ENCODE measurements at regions not wholly inside any gene's neighbourhood (a gene's known extent, or its start where the extent isn't known, plus 50 kb on each side); places are given as distances from the start of the nearest gene placed in this dataset.

DNA sequence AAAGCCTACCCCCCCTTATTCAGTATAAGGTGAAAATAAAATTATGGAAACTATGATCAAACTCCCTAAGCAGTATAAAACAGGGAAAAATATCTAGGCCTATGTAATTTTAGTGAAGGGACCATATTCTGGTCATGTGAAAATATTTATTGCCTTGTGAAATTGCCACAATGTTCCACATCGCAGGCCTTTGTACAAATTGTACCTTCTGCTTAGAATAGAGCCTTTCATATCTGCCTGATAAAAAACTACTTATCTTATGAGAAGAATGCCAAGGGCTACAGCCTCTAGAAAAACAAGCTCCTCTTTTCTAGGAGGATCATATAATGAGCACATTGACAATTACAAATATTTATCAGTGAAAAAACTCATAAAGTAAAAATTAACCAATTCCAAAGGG is 1280.0 kb downstream of the EFNB2 start:
- CTCF ChIA-PET = no interaction called here
- no peak for DNase-seq
- H3K36me3 Mint-ChIP-seq (ENCODE audit: low read depth) = no peaks in the 10 kb centered on the region
- H3K4me3 Mint-ChIP-seq = no peak overlapping the region
- H3K27ac Mint-ChIP-seq = no peak overlapping the region
- POLR2A ChIA-PET = no interaction called here
- H3K9me3 Mint-ChIP-seq = no peaks in the 10 kb centered on the region
- no peaks in the 10 kb centered on the region for H3K27me3 Mint-ChIP-seq
- H3K4me1 Mint-ChIP-seq = no peaks in the 10 kb centered on the region

DNA sequence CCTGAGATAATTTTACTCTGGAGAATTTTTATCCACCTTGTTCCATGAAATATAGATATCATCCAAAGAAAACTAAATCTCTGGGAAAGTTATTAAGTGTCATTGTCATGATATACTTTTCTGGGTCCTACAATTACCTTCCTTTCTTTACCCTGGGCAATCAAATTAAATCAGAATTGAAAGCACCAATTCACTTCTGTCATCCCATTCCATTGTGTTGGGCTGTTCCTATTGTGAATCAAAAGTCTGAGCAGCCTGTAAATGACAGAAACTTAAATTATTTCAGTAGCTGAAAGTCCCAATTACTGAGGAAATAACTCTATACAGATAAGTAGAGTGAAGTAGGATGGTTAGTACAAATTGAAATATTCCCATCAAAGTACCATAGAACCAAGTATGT is 1284.2 kb downstream of the EFNB2 start:
- POLR2A ChIA-PET = no interaction called here
- no peaks in the 10 kb centered on the region for H3K4me1 Mint-ChIP-seq
- no peaks in the 10 kb centered on the region for H3K9me3 Mint-ChIP-seq
- H3K36me3 Mint-ChIP-seq (ENCODE audit: low read depth) = no peaks in the 10 kb centered on the region
- CTCF ChIA-PET = no interaction called here
- H3K27me3 Mint-ChIP-seq = no peaks in the 10 kb centered on the region
- H3K4me3 Mint-ChIP-seq = no peak overlapping the region
- H3K27ac Mint-ChIP-seq = no peak overlapping the region
- no peak for DNase-seq

DNA sequence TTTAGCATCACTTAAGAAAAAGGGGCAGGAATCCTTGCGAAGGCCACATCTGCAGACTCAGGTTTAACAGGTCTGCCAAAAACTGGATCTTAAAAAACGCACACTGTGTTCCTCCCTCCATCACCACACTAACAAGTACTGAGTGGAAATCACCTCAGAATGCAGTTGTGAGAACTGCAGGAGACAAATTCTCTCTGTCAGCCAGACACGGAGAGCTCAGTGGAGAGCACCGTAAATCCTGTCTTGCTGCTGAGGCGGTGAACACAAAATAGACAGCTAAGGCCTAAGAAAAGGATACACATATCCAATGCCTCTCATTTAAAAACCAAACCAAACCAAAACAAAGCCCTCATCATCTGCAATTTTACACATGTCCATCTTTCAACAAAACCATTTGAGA is 1287.6 kb downstream of the EFNB2 start:
- Mint-ChIP-seq H3K9me3 (no peaks in the 10 kb centered on the region), H3K4me3 (no peak overlapping the region)
- DNase-seq = no peak

DNA sequence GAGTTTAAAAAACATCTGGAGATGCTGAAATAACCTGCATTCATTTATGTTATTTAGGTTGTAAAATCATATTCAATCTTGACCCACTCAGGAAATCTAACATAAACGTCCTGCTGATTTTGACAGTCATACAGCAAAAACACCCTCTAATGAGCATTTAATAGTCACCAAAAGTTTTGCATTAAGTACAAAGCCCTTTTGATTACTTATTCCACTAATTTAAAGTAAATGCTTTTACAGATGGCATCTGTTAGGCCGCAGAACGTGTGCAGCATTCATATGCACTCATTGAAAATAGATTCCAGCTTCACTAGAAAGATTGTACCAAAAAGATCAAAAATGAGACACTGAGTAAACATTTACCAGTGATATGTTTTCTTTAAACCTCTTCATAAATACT is 1295.1 kb downstream of the EFNB2 start:
- no peak for DNase-seq
- H3K4me3 Mint-ChIP-seq = no peak overlapping the region
- H3K36me3 Mint-ChIP-seq (ENCODE audit: low read depth) = no peaks in the 10 kb centered on the region
- POLR2A ChIA-PET = no interaction called here
- no peaks in the 10 kb centered on the region for H3K4me1 Mint-ChIP-seq
- CTCF ChIA-PET = no interaction called here
- no peak overlapping the region for H3K27ac Mint-ChIP-seq
- no peaks in the 10 kb centered on the region for H3K27me3 Mint-ChIP-seq
- no peaks in the 10 kb centered on the region for H3K9me3 Mint-ChIP-seq

More for the DNA sequence above, 1287.6 kb downstream of the EFNB2 start:
- Mint-ChIP-seq H3K36me3 (ENCODE audit: low read depth) (no peaks in the 10 kb centered on the region), H3K27ac (no peak overlapping the region), H3K27me3 (no peaks in the 10 kb centered on the region), H3K4me1 (no peaks in the 10 kb centered on the region)
- ChIA-PET CTCF (no interaction called here), POLR2A (no interaction called here)

DNA sequence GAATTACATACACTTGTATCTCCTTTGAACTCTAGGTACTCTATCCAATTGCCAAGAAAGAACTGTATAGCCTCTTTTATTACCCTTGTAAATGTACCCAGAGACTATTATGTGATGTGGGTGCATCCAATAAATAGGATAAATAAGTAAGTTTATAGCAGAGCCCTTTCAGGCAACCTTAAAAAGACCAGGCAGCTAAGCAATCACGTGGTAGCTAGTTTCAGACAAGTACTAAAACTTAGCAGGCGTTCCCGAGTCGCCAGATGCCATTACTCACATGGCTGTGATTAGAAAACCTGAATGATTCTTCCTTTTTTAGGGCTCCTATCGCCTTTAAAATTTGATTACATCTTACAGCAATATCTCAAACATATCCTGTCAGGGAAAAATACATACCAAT is 1303.0 kb downstream of the EFNB2 start:
- no peak for DNase-seq
- H3K4me1 Mint-ChIP-seq = no peaks in the 10 kb centered on the region
- POLR2A ChIA-PET = no interaction called here
- H3K36me3 Mint-ChIP-seq (ENCODE audit: low read depth) = no peaks in the 10 kb centered on the region
- CTCF ChIA-PET = no interaction called here
- no peaks in the 10 kb centered on the region for H3K9me3 Mint-ChIP-seq
- H3K27ac Mint-ChIP-seq = no peak overlapping the region
- H3K4me3 Mint-ChIP-seq = no peak overlapping the region
- H3K27me3 Mint-ChIP-seq = no peaks in the 10 kb centered on the region

DNA sequence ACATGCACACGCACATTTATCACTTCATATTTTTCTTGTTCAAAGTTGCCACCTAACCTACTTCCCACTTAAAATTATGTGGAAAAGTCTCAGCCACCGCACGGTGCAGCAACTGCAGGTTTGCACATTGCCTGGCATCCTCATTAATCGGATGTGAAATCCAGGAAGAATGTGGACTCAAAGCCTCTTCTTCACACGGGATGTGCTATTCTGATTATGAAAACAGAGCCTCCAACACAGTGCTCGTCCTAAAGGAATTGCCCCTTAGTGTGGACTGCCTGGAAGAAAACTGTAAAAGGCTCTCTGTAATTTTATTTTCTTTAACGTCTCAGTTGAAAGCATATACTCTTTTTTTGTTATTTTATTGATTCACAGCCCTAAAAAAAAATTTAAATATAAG is 1303.5 kb downstream of the EFNB2 start:
- no peaks in the 10 kb centered on the region for H3K36me3 Mint-ChIP-seq (ENCODE audit: low read depth)
- H3K4me3 Mint-ChIP-seq = no peak overlapping the region
- no peak for DNase-seq
- H3K27me3 Mint-ChIP-seq = no peaks in the 10 kb centered on the region
- no peaks in the 10 kb centered on the region for H3K4me1 Mint-ChIP-seq
- ChIA-PET CTCF (no interaction called here), POLR2A (no interaction called here)
- H3K27ac Mint-ChIP-seq = no peak overlapping the region
- no peaks in the 10 kb centered on the region for H3K9me3 Mint-ChIP-seq

DNA sequence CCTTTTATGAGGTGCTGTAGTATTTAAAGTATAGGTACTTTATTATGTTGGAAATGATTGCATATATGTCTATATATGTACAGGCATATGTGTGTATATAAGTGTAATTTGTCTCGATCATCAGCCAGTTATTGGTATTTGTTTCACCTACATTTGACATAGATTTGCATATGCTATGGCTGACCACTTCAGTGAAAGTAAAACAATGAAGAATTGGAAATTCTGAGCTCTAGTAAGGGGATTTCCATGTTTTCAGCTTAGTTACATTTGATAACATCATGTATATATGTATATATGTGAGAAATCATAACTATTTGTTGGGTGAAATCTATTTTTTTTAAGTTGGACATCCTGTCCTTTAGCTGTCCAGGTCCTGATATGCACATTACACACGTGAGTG is 1303.9 kb downstream of the EFNB2 start:
- CTCF ChIA-PET = no interaction called here
- H3K9me3 Mint-ChIP-seq = no peaks in the 10 kb centered on the region
- DNase-seq = no peak
- no peaks in the 10 kb centered on the region for H3K36me3 Mint-ChIP-seq (ENCODE audit: low read depth)
- no peaks in the 10 kb centered on the region for H3K27me3 Mint-ChIP-seq
- H3K4me3 Mint-ChIP-seq = no peak overlapping the region
- POLR2A ChIA-PET = no interaction called here
- no peaks in the 10 kb centered on the region for H3K4me1 Mint-ChIP-seq
- H3K27ac Mint-ChIP-seq = no peak overlapping the region

DNA sequence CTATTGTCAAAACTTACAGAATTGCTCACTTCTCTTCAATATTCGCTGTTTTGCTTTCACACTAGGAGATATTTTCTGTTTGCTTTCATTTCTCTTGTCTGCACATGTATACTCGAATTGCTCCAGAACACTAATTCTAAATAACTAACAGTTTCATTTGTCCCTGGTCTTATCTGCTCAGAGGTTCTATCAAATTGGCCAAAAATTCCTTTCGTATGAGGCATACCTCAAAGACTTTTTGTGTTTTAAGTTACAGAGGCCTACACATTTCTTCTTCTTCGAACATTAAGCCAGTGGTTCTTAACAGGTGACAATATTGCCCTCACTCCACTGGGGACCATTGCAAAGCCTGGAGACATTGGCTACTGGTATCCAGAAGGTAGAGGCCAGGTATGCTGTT is 1314.6 kb downstream of the EFNB2 start:
- H3K4me3 Mint-ChIP-seq = no peak overlapping the region
- no peaks in the 10 kb centered on the region for H3K27me3 Mint-ChIP-seq
- ChIA-PET POLR2A (no interaction called here), CTCF (no interaction called here)
- no peak overlapping the region for H3K27ac Mint-ChIP-seq
- no peak for DNase-seq
- no peaks in the 10 kb centered on the region for H3K4me1 Mint-ChIP-seq
- H3K9me3 Mint-ChIP-seq = no peaks in the 10 kb centered on the region
- H3K36me3 Mint-ChIP-seq (ENCODE audit: low read depth) = no peaks in the 10 kb centered on the region

DNA sequence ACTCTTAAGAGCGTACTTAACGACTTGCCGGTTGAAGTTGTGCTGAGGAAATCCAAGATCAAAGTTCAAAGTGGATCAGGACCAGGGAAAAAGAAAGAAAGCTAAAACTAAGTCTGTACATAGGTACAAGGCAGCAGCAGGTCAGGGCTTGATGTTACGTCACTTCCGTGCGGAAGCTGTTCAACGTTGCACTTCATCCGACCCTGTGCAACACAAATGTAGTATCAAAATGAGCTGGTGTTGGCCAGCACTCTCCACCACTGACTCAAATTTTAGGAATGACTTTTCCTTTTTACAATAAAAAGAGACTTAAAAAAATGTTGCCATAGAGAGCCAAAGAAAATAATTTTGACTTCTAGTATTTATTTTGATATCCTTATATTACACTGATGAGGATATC is 1315.4 kb downstream of the EFNB2 start:
- no peaks in the 10 kb centered on the region for H3K27me3 Mint-ChIP-seq
- no peak overlapping the region for H3K27ac Mint-ChIP-seq
- no peak for DNase-seq
- ChIA-PET POLR2A (no interaction called here), CTCF (no interaction called here)
- H3K4me1 Mint-ChIP-seq = no peaks in the 10 kb centered on the region
- no peak overlapping the region for H3K4me3 Mint-ChIP-seq
- H3K36me3 Mint-ChIP-seq (ENCODE audit: low read depth) = no peaks in the 10 kb centered on the region
- no peaks in the 10 kb centered on the region for H3K9me3 Mint-ChIP-seq

DNA sequence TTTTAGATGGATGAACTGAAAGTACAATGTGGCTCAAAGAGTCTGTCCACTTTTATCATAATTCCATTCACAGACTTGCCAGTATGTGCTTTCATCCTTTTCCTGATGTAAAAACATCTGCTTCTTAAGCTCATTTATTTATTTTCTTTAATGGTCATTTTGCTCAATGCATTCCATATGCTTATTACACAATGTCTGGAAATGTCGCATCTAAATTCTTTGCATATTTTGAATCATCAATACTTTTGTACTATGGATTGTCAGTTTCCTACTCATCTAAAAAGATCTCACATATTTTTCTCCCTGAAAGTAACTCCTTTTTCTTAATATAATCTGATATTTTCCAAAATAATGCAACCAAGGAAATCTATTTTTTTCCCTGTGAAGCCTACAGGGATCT is 1315.8 kb downstream of the EFNB2 start:
- H3K4me3 Mint-ChIP-seq = no peak overlapping the region
- ChIA-PET POLR2A (no interaction called here), CTCF (no interaction called here)
- H3K9me3 Mint-ChIP-seq = no peaks in the 10 kb centered on the region
- no peak overlapping the region for H3K27ac Mint-ChIP-seq
- H3K27me3 Mint-ChIP-seq = no peaks in the 10 kb centered on the region
- no peaks in the 10 kb centered on the region for H3K4me1 Mint-ChIP-seq
- H3K36me3 Mint-ChIP-seq (ENCODE audit: low read depth) = no peaks in the 10 kb centered on the region
- no peak for DNase-seq

DNA sequence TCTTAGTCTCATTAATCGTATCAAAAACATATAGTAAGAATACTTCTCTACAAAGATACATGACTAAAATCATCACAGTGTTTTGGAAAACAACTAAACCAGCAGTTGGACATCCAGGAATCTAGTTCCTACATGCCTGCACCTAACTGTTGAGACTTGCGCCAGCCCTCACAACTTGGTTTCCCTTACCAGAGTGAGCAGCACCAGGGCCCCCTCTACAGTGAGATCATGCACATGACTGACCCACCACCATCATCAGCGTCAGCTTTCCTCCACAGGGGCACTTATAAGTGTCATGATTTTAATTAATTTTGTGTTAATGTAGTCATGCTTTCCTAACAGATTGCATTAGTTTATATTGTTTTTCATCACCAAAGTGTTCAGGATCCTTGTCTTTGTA is 1322.0 kb downstream of the EFNB2 start:
- POLR2A ChIA-PET = no interaction called here
- H3K4me3 Mint-ChIP-seq = no peak overlapping the region
- no peaks in the 10 kb centered on the region for H3K9me3 Mint-ChIP-seq
- H3K27ac Mint-ChIP-seq = no peak overlapping the region
- DNase-seq = no peak
- CTCF ChIA-PET = no interaction called here
- no peaks in the 10 kb centered on the region for H3K36me3 Mint-ChIP-seq (ENCODE audit: low read depth)
- H3K27me3 Mint-ChIP-seq = no peaks in the 10 kb centered on the region
- H3K4me1 Mint-ChIP-seq = no peaks in the 10 kb centered on the region

DNA sequence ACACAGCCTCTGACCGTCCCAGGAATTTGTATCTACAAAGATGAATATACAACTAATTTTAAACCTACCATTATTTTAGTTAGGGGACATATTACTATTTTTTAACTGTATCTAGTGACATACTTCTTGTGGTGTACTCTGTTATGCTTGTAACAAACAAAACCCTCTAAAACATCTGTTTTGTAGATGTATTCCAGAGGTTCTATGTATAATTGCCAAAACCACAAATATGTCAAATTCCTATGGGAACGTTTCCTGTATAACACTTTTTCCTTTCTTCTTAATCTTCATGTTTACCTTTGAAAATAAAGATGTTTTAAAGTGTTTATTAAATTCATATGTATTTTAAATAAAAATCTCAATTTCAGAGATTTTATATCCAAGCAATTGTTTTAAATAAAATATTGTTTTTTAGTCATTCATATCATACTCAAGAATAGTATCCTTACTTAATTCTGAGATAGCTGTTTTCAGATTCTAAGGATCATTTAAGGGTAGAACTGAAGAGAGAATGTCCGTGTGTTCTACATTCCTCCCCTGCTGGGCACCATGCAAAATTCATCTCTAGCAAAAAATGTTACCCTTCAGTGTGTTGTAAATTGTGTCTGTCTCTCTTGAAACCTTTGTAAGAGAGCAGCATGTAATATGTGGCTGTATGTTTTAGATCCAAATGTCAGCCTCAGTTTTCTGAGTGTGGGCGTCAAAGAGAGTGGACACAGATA is 1327.7 kb downstream of the EFNB2 start:
- no peak for DNase-seq
- CTCF ChIA-PET = no interaction called here
- Mint-ChIP-seq H3K27me3 (no peaks in the 10 kb centered on the region), H3K9me3 (no peaks in the 10 kb centered on the region), H3K4me1 (no peaks in the 10 kb centered on the region), H3K4me3 (no peak overlapping the region), H3K27ac (no peak overlapping the region), H3K36me3 (ENCODE audit: low read depth) (no peaks in the 10 kb centered on the region)
- POLR2A ChIA-PET = no interaction called here

DNA sequence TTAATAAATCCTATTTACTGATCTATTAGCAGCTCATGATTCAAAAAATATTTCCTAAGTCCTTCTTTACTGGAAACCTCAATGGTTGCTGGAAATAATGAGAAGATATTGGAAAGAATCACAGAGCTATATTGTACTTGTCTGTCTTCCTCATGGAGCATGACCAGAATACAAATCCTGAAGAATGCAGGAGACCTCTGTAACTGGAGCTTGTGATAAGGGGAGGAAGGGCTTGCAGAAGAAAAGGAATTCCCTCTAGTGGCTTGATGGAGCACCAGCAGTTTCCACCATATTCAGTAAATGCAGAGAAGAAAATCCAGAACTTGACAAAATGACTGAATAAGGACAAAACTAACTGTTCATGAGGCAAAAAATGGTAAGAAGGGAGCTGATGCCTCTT is 1333.1 kb downstream of the EFNB2 start:
- Mint-ChIP-seq H3K4me1 (no peaks in the 10 kb centered on the region), H3K27me3 (no peaks in the 10 kb centered on the region), H3K36me3 (ENCODE audit: low read depth) (no peaks in the 10 kb centered on the region), H3K27ac (no peak overlapping the region), H3K9me3 (no peaks in the 10 kb centered on the region), H3K4me3 (no peak overlapping the region)
- ChIA-PET POLR2A (no interaction called here), CTCF (no interaction called here)
- DNase-seq = no peak

DNA sequence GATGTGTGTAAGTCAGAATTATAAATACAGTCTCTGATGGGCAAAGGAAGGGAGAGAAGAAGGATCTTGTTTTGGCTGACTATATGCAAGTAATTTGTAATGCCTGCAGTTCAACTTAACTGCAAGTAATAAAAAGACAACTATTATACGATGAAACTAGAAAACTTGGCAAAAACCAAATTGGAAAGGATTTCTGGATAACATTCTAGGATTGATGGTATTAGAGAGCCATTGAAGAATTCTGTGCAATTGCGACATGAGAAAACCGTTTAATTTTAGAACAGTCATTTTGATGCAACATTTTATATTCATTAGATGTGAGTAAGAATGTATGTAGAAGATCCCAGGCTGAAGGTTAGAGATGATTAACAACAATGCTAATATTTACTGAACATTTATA is 1334.1 kb downstream of the EFNB2 start:
- Mint-ChIP-seq H3K36me3 (ENCODE audit: low read depth) (no peaks in the 10 kb centered on the region), H3K9me3 (no peaks in the 10 kb centered on the region), H3K4me1 (no peaks in the 10 kb centered on the region), H3K27ac (no peak overlapping the region), H3K4me3 (no peak overlapping the region), H3K27me3 (no peaks in the 10 kb centered on the region)
- DNase-seq = no peak
- ChIA-PET CTCF (no interaction called here), POLR2A (no interaction called here)

DNA sequence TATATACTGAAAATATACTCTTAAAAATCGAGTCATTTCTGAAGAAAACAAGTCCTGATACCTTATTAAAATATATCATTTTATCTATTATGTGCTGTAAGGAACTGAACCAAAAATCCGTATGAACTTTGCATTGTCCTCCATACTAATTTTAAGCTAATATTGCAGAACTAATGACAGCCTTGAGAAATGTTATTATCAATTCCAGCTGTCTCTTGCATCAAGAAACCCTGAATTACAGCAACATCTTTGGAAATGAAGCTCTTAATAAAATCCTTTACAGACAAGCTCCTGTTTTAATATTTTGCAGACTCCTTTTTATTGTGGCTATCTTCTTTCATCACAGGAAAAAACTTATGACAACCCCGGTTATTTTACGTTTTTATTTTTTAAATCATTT is 1335.3 kb downstream of the EFNB2 start:
- ChIA-PET CTCF (no interaction called here), POLR2A (no interaction called here)
- Mint-ChIP-seq H3K4me3 (no peak overlapping the region), H3K4me1 (no peaks in the 10 kb centered on the region), H3K27me3 (no peaks in the 10 kb centered on the region), H3K9me3 (no peaks in the 10 kb centered on the region), H3K36me3 (ENCODE audit: low read depth) (no peaks in the 10 kb centered on the region), H3K27ac (no peak overlapping the region)
- DNase-seq = no peak
